Thymus (tissue), 11 donors: ENCODE measurements at regions not wholly inside any gene's neighbourhood (a gene's known extent, or its start where the extent isn't known, plus 50 kb on each side); places are given as distances from the start of the nearest gene placed in this dataset.

Source experiments
- DNase-seq, 9 donors: peaks; one replicate each; pipeline ENCODE4 v3.0.0-alpha.2; 2013; ENCODE audit warnings: low spot score in 9 of 9, low read depth in 6 of 9, missing footprints in 1 of 9
- H3K27ac ChIP-seq, 2 donors: one replicate each; pipeline ENCODE4 v1.5.1; 2013; ENCODE audit warnings: control low read depth in 1 of 2, low read depth in 1 of 2, low read length in 1 of 2, mild to moderate bottlenecking in 1 of 2, moderate library complexity in 1 of 2
- H3K27me3 ChIP-seq, 2 donors: one replicate each; pipeline ENCODE4 v1.5.1; 2013; ENCODE audit warnings: low read length in 1 of 2; ENCODE audit not compliant: control insufficient read depth in 2 of 2, insufficient read depth in 1 of 2
- H3K36me3 ChIP-seq, 2 donors: one replicate each; pipeline ENCODE4 v1.5.1; 2013; ENCODE audit warnings: low read length in 1 of 2, mild to moderate bottlenecking in 1 of 2, moderate library complexity in 1 of 2; ENCODE audit not compliant: control insufficient read depth in 2 of 2, insufficient read depth in 2 of 2
- H3K4me1 ChIP-seq, 2 donors: one replicate each; pipeline ENCODE4 v1.5.1; 2013; ENCODE audit warnings: low read length in 2 of 2; ENCODE audit not compliant: control insufficient read depth in 2 of 2, insufficient read depth in 2 of 2
- H3K4me3 ChIP-seq, 2 donors: one replicate each; pipeline ENCODE4 v1.5.1; 2013; ENCODE audit warnings: low read length in 2 of 2, control low read depth in 1 of 2, mild to moderate bottlenecking in 1 of 2
- H3K9me3 ChIP-seq, 2 donors: one replicate each; pipeline ENCODE4 v1.5.1; 2013; ENCODE audit warnings: low read length in 1 of 2, mild to moderate bottlenecking in 1 of 2; ENCODE audit not compliant: control insufficient read depth in 2 of 2, insufficient read depth in 1 of 2
- WGBS: extraction: QIAGEN DNeasy Blood & Tissue Kit; methylation state at CpG from one replicate; pipeline ENCODE4 v1.1.7; 2013; 5-methylcytosine and 5-hydroxymethylcytosine counted together
- donor health status: healthy.

GRCh38 chr6:126182650-126183311 is 157.1 kb upstream of the CENPW start:
- Histone ChIP-seq H3K9me3 (no peaks in the 10 kb centered on the region), H3K4me3 (no peak overlapping the region), H3K4me1 (no peaks in the 10 kb centered on the region), H3K36me3 (no peaks in the 10 kb centered on the region), H3K27ac (no peak overlapping the region), H3K27me3 (no peaks in the 10 kb centered on the region)
- 92% methylated on average over 2 of the region's 2 CpGs for WGBS
- DNase-seq: no peak

GRCh38 chr6:126185774-126186173 is 154.1 kb upstream of the CENPW start:
- H3K27me3 ChIP-seq: no peaks in the 10 kb centered on the region
- no peaks in the 10 kb centered on the region for H3K9me3 ChIP-seq
- H3K36me3 ChIP-seq: no peaks in the 10 kb centered on the region
- no peak for DNase-seq
- no peaks in the 10 kb centered on the region for H3K4me1 ChIP-seq
- H3K4me3 ChIP-seq: no peak overlapping the region
- WGBS: 93% methylated on average over 1 of the region's 1 CpG
- no peak overlapping the region for H3K27ac ChIP-seq

- Histone ChIP-seq H3K4me1 (no peaks in the 10 kb centered on the region), H3K9me3 (no peaks in the 10 kb centered on the region), H3K27me3 (no peaks in the 10 kb centered on the region), H3K27ac (no peak overlapping the region), H3K4me3 (no peak overlapping the region), H3K36me3 (no peaks in the 10 kb centered on the region)
- 67% methylated on average over 1 of the region's 1 CpG for WGBS
- no peak for DNase-seq
Measured at GRCh38 chr6:126188279-126188909, 151.5 kb upstream of the CENPW start.

- WGBS: 83% methylated on average over 1 of the region's 1 CpG
- Histone ChIP-seq H3K9me3 (no peaks in the 10 kb centered on the region), H3K4me1 (no peaks in the 10 kb centered on the region), H3K4me3 (no peak overlapping the region), H3K27ac (no peak overlapping the region), H3K36me3 (no peaks in the 10 kb centered on the region), H3K27me3 (no peaks in the 10 kb centered on the region)
- DNase-seq: no peak
Measured at GRCh38 chr6:126195625-126196236, 144.2 kb upstream of the CENPW start.

GRCh38 chr6:126198631-126199030 is 141.3 kb upstream of the CENPW start:
- Histone ChIP-seq H3K27me3 (no peaks in the 10 kb centered on the region), H3K27ac (no peak overlapping the region), H3K4me1 (no peaks in the 10 kb centered on the region), H3K4me3 (no peak overlapping the region), H3K36me3 (no peaks in the 10 kb centered on the region), H3K9me3 (no peaks in the 10 kb centered on the region)
- WGBS: 77% methylated on average over 2 of the region's 2 CpGs
- DNase-seq: no peak

- H3K27me3 ChIP-seq: no peaks in the 10 kb centered on the region
- no peaks in the 10 kb centered on the region for H3K9me3 ChIP-seq
- no peak overlapping the region for H3K4me3 ChIP-seq
- no peaks in the 10 kb centered on the region for H3K4me1 ChIP-seq
- no peaks in the 10 kb centered on the region for H3K36me3 ChIP-seq
- no peak overlapping the region for H3K27ac ChIP-seq
- no peak for DNase-seq
- WGBS: 91% methylated on average over 1 of the region's 1 CpG
Measured at GRCh38 chr6:126199466-126199865, 140.4 kb upstream of the CENPW start.

- Histone ChIP-seq H3K27me3 (no peaks in the 10 kb centered on the region), H3K36me3 (no peaks in the 10 kb centered on the region), H3K27ac (no peak overlapping the region), H3K4me3 (no peak overlapping the region), H3K4me1 (no peaks in the 10 kb centered on the region), H3K9me3 (no peaks in the 10 kb centered on the region)
- WGBS: 95% methylated on average over 2 of the region's 2 CpGs
- DNase-seq: no peak
Measured at GRCh38 chr6:126202707-126203106, 137.2 kb upstream of the CENPW start.

- Histone ChIP-seq H3K36me3 (no peaks in the 10 kb centered on the region), H3K27me3 (no peaks in the 10 kb centered on the region), H3K4me3 (no peak overlapping the region), H3K27ac (no peak overlapping the region), H3K4me1 (no peaks in the 10 kb centered on the region), H3K9me3 (no peaks in the 10 kb centered on the region)
- no peak for DNase-seq
- 96% methylated on average over 4 of the region's 4 CpGs for WGBS
Measured at GRCh38 chr6:126204126-126204525, 135.8 kb upstream of the CENPW start.

- no peaks in the 10 kb centered on the region for H3K9me3 ChIP-seq
- DNase-seq: no peak
Measured at GRCh38 chr6:126204598-126204997, 135.3 kb upstream of the CENPW start.

More at GRCh38 chr6:126204598-126204997, 135.3 kb upstream of the CENPW start:
- no peak overlapping the region for H3K27ac ChIP-seq
- no peaks in the 10 kb centered on the region for H3K4me1 ChIP-seq
- no peaks in the 10 kb centered on the region for H3K36me3 ChIP-seq
- no peaks in the 10 kb centered on the region for H3K27me3 ChIP-seq
- no peak overlapping the region for H3K4me3 ChIP-seq
